SK-N-SH treated with all-trans-retinoic acid at 6 μM for 48 hours (cell line): ENCODE measurements at regions not wholly inside any gene's neighbourhood (a gene's known extent, or its start where the extent isn't known, plus 50 kb on each side); places are given as distances from the start of the nearest gene placed in this dataset.

ENCODE experiments used
- CSDC2 ChIP-seq: fragments of 250-450 bp; sonication (Bioruptor Pico); IDR thresholded peaks from 2 replicates; pipeline ENCODE4 v1.5.0; 2020; ENCODE audit warnings: mild to moderate bottlenecking, moderate library complexity
- CSRNP3 ChIP-seq: fragments of 250-450 bp; sonication (Bioruptor Pico); IDR thresholded peaks from 2 replicates; pipeline ENCODE4 v1.5.1; 2021; ENCODE audit warnings: mild to moderate bottlenecking, moderate library complexity
- SNAI2 ChIP-seq: fragments of 250-450 bp; sonication (Bioruptor Pico); IDR thresholded peaks from 2 replicates; pipeline ENCODE4 v1.5.0; 2020; ENCODE audit warnings: mild to moderate bottlenecking, moderate library complexity
- TOX ChIP-seq: fragments of 250-450 bp; sonication (Bioruptor Pico); IDR thresholded peaks from 2 replicates; pipeline ENCODE4 v1.8.0; 2021; ENCODE audit warnings: mild to moderate bottlenecking, moderate library complexity, borderline replicate concordance

- no peak for TF ChIP-seq TOX
- TF ChIP-seq CSDC2 (CRISPR knock-in tag) = no peak
- TF ChIP-seq SNAI2 (CRISPR knock-in tag) = no peak
- TF ChIP-seq CSRNP3 (CRISPR knock-in tag) = no peak
These were observed 180.7 kb upstream of the TARS1 start for GRCh38 chr5:33260098-33260497.
